Panc1 (cell line): ENCODE measurements at regions not wholly inside any gene's neighbourhood (a gene's known extent, or its start where the extent isn't known, plus 50 kb on each side); places are given as distances from the start of the nearest gene placed in this dataset.

Experiments used
- ATAC-seq: fragments of 200-7000 bp; cut with Tn5 transposase; 2 replicates; pipeline ENCODE4 v1.9.1; 2020; ENCODE audit warnings: mild to moderate bottlenecking, moderate library complexity
- BruUV-seq: library from RNA; stranded (reverse); fragments of 400-500 nt; replicated peaks from 2 replicates; lab custom pipeline; 2021; lab: Mats Ljungman, UMichigan
- CTCF ChIA-PET: fragments of 300-600 bp; sonication (Branson Sonifier 250); formaldehyde crosslinking; loops from one replicate; lab custom pipeline; 2022; ENCODE audit warnings: antibody characterized with exemption; lab: Charles Lee
- POLR2A ChIA-PET: fragments of 300-600 bp; sonication (Branson Sonifier 250); formaldehyde crosslinking; loops from one replicate; lab custom pipeline; 2022; ENCODE audit warnings: antibody characterized with exemption; lab: Charles Lee
- DNase-seq: peaks from one replicate; pipeline ENCODE4 v3.0.0-alpha.2; 2010; ENCODE audit warnings: low read depth, low spot score
- H3K27ac ChIP-seq: 2 replicates; pipeline ENCODE4 v1.5.1; 2011; ENCODE audit warnings: mild to moderate bottlenecking, low read length, inconsistent platforms
- H3K27me3 ChIP-seq: fragments of 200-500 bp; sonication (Bioruptor generic); 2 replicates; pipeline ENCODE4 v1.6.0; 2014; ENCODE audit warnings: low read length, inconsistent platforms; ENCODE audit not compliant: control insufficient read depth, insufficient read depth
- H3K36me3 ChIP-seq: fragments of 200-500 bp; sonication (Bioruptor generic); 2 replicates; pipeline ENCODE4 v1.5.1; 2014; ENCODE audit warnings: inconsistent platforms, mild to moderate bottlenecking, low read length, moderate library complexity; ENCODE audit not compliant: control insufficient read depth, insufficient read depth
- H3K4me1 ChIP-seq: 2 replicates; pipeline ENCODE4 v1.5.1; 2011; ENCODE audit warnings: inconsistent platforms, mild to moderate bottlenecking, low read length, moderate library complexity; ENCODE audit not compliant: control insufficient read depth, insufficient read depth
- H3K4me3 ChIP-seq, 2 experiments: 2 replicates each; pipeline ENCODE4 v1.5.1; 2011 to 2012; ENCODE audit warnings: low read depth in 2 of 2, low read length in 2 of 2, mild to moderate bottlenecking in 2 of 2, inconsistent platforms in 1 of 2, moderate library complexity in 1 of 2
- H3K9me3 ChIP-seq: fragments of 200-500 bp; sonication (Bioruptor generic); 2 replicates; pipeline ENCODE4 v1.5.1; 2014; ENCODE audit warnings: low read depth, mild to moderate bottlenecking, inconsistent platforms, low read length, moderate library complexity; ENCODE audit not compliant: control insufficient read depth, insufficient read depth
- CTCF ChIP-seq: fragments of 450-650 bp; IDR thresholded peaks from 2 replicates; pipeline ENCODE4 v1.5.1; 2017; ENCODE audit warnings: mild to moderate bottlenecking
- POLR2AphosphoS5 ChIP-seq: IDR thresholded peaks from 2 replicates; pipeline ENCODE4 v1.6.1; 2012; ENCODE audit warnings: mild to moderate bottlenecking, low read depth, low read length, moderate library complexity
- REST ChIP-seq, 2 experiments: IDR thresholded peaks; 2 replicates each; pipeline ENCODE4 v1.6.1; 2011 to 2012; ENCODE audit warnings: low read depth in 2 of 2, control low read depth in 1 of 2, low read length in 1 of 2, mild to moderate bottlenecking in 1 of 2, moderate library complexity in 1 of 2; ENCODE audit not compliant: insufficient read depth in 1 of 2
- SIN3A ChIP-seq: IDR thresholded peaks from 2 replicates; pipeline ENCODE4 v1.6.1; 2012; ENCODE audit warnings: low read depth, mild to moderate bottlenecking, low read length, moderate library complexity, borderline replicate concordance; ENCODE audit not compliant: insufficient read depth
- TCF7L2 ChIP-seq: IDR thresholded peaks from 2 replicates; pipeline ENCODE4 v1.6.1; 2011; ENCODE audit warnings: mild to moderate bottlenecking, low read depth, low read length, inconsistent platforms
- in situ Hi-C: cut with HindIII; loops from 2 replicates; pipeline ENCODE4 v1.10.0; 2016; ENCODE audit warnings: low sequenced_read_pairs, low pct_unique_long_range_greater_than_20kb
- intact Hi-C: fragments of 100-400 bp; cut with micrococcal nuclease; formaldehyde crosslinking; loops from one replicate; pipeline ENCODE4 v1.10.0; 2022; ENCODE audit not compliant: unreplicated experiment

GRCh38 chr11:127071606-127072005 lies 71.0 kb upstream of the KIRREL3 start:
- BruUV-seq: no TSS peak
- TF ChIP-seq TCF7L2: no peak
- CTCF ChIA-PET: no interaction called here
- in situ Hi-C loops (no loop called here), intact Hi-C loops (no loop called here)
- Histone ChIP-seq H3K27me3 (0 out of 2 replicates have a peak, but pooled peaks cover 4% of the 10 kb centered on the region), H3K27ac (no peak overlapping the region), H3K36me3 (no peaks in the 10 kb centered on the region), H3K4me1 (no peaks in the 10 kb centered on the region), H3K9me3 (no peaks in the 10 kb centered on the region), H3K4me3 (no peak overlapping the region)
- no peak for DNase-seq
- ATAC-seq: no peak
- POLR2A ChIA-PET: no interaction called here

- in situ Hi-C loops: no loop called here
- POLR2A ChIA-PET: no interaction called here
Observed at GRCh38 chr11:127070808-127071207, 70.2 kb upstream of the KIRREL3 start.

More at GRCh38 chr11:127070808-127071207, 70.2 kb upstream of the KIRREL3 start:
- intact Hi-C loops: no loop called here
- no peak overlapping the region for H3K27ac ChIP-seq
- no peaks in the 10 kb centered on the region for H3K4me1 ChIP-seq
- BruUV-seq: no TSS peak
- H3K4me3 ChIP-seq: no peak overlapping the region
- DNase-seq (no peak), ATAC-seq (no peak)
- H3K36me3 ChIP-seq: no peaks in the 10 kb centered on the region
- CTCF ChIA-PET: no interaction called here
- H3K27me3 ChIP-seq: 0 out of 2 replicates have a peak, but pooled peaks cover 4% of the 10 kb centered on the region
- TF ChIP-seq POLR2AphosphoS5: no peak
- no peak for TF ChIP-seq TCF7L2
- TF ChIP-seq SIN3A: no peak
- TF ChIP-seq CTCF: no peak
- no peak for TF ChIP-seq REST (IDR thresholded peaks at IDR 0.05; ENCODE audit: insufficient read depth in 1 of 2, low read depth in 2 of 2, low read length in 1 of 2)
- no peaks in the 10 kb centered on the region for H3K9me3 ChIP-seq
